Heart right ventricle (tissue), 16 donors: ENCODE measurements at regions not wholly inside any gene's neighbourhood (a gene's known extent, or its start where the extent isn't known, plus 50 kb on each side); places are given as distances from the start of the nearest gene placed in this dataset.

ENCODE experiments used
- ATAC-seq, 8 donors: fragments of 200-7000 bp; cut with Tn5 transposase; one replicate each; pipeline ENCODE4 v1.9.1; 2020; ENCODE audit warnings: mild to moderate bottlenecking in 8 of 8, moderate library complexity in 8 of 8, moderate number of reproducible peaks in 1 of 8
- DNase-seq, 2 donors: peaks; one replicate each; pipeline ENCODE4 v3.0.0-alpha.2; 2020
- H3K27ac ChIP-seq, 10 donors: fragments of 200-600 bp; sonication (generic) in 2 of 10; one replicate each; pipeline versions ENCODE4 v1.5.0 to v1.8.0; 2020 to 2022; ENCODE audit warnings: mild to moderate bottlenecking in 3 of 10
- H3K27me3 ChIP-seq, 7 donors: fragments of 200-600 bp; one replicate each; pipeline ENCODE4 v1.8.0; 2021 to 2022; ENCODE audit warnings: mild to moderate bottlenecking in 2 of 7
- H3K36me3 ChIP-seq, 9 donors: fragments of 200-600 bp; sonication (generic) in 1 of 9; one replicate each; pipeline versions ENCODE4 v1.5.0 to v1.8.0; 2020 to 2022; ENCODE audit warnings: mild to moderate bottlenecking in 2 of 9
- H3K4me1 ChIP-seq, 9 donors: fragments of 200-600 bp; sonication (generic) in 1 of 9; one replicate each; pipeline versions ENCODE4 v1.5.0 to v1.8.0; 2020 to 2022; ENCODE audit warnings: mild to moderate bottlenecking in 4 of 9
- H3K4me3 ChIP-seq, 10 donors: fragments of 200-600 bp; sonication (generic) in 2 of 10; one replicate each; pipeline versions ENCODE4 v1.5.0 to v1.8.0; 2020 to 2022; ENCODE audit warnings: mild to moderate bottlenecking in 7 of 10, moderate library complexity in 2 of 10
- H3K9me3 ChIP-seq, 11 donors: fragments of 200-600 bp in 10 of 11; sonication (generic) in 2 of 11; one replicate each; pipeline versions ENCODE4 v1.5.0 to v1.8.0; 2013 to 2022; ENCODE audit warnings: mild to moderate bottlenecking in 2 of 11, control low read depth in 1 of 11, moderate library complexity in 1 of 11
- WGBS, 2 donors: extraction: QIAGEN DNeasy Blood & Tissue Kit; methylation state at CpG; one replicate each; pipeline ENCODE4 v1.1.7; 2013; ENCODE audit warnings: inconsistent platforms in 1 of 2; 5-methylcytosine and 5-hydroxymethylcytosine counted together
- intact Hi-C, 10 donors: fragments of 100-400 bp; cut with DNase I; formaldehyde crosslinking; loops; one replicate each; pipeline versions ENCODE4 v1.11.1 to v1.14.2; 2022
- TF ChIP-seq, protein P1 (sequence below), 9 donors: fragments of 200-600 bp; sonication (generic) in 2 of 9; IDR thresholded peaks; one replicate each; pipeline versions ENCODE4 v1.5.0 to v1.8.0; 2021 to 2022; ENCODE audit warnings: antibody characterized with exemption in 9 of 9, mild to moderate bottlenecking in 5 of 9, moderate library complexity in 1 of 9
- donor health status: Arrhythmogenic right ventricular cardiomyopathy.
- donor health status: ischemic (EF 13 %, LVEDD 7.1; RV severe dilation, severe dysfunction).
- donor health status: healthy with polysubstance abuse.
- donor health status: DM: no; HTN: yes; CAD: no.
- donor health status: DM: no; HTN: no; CAD: no.
- donor health status: ischemic (EF 25% LVEDD 6.9; RV normal size, moderate dysfunction).
- donor health status: ischemic (EF 25% LVEDD 5.7; RV mildly dilated, moderate dysfunction).
- donor health status: healthy.
- donor health status: DM: yes; HTN: yes; CAD: no.
- donor health status: Ischemic cardiomyopathy.
- donor health status: ischemic (EF 35%, LVEDD 5.7; RV mildly dilated, moderate dysfunction).
- donor health status: nonischemic (EF 11% LVEDD 7.7; RV severe dilation, severe dysfunction).
- donor health status: DM: yes; HTN: yes; CAD: no.
- donor health status: PGD.
- donor health status: ischemic (EF 29% LVEDD 5.4; RV normal size, mild dysfunction).
- donor health status: nonischemic (EF 23%, LVEDD 6.1; RV moderate dilation, normal function).

DNA sequence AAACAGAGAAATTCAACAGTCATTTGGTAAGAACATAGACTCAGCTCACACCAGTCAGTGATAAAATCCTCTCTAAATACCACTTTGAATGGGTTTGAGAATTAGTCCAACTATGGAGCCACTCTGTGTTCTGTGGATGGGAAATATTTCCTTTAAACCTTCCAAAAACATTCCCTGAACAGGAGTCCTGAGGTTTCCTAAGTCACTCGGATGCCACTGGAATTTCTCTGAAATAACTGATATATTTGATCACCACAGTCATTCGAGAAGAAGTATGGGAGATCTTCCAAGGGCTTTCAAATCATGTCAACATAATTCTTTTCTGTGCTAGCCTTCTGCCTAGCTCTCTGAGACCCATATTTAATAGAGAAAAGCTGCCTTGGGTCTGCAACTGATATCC lies 958.6 kb downstream of the STIM2 start:
- 67 to 70% methylated on average over 2 of the region's 2 CpGs for WGBS, 2 donors
- Histone ChIP-seq H3K27me3 (no peaks in the 10 kb centered on the region), H3K36me3 (no peaks in the 10 kb centered on the region), H3K27ac (no peak overlapping the region), H3K4me3 (no peak overlapping the region), H3K9me3 (peaks cover 0 to 12% (median 0%) of the 10 kb centered on the region in 11 donors), H3K4me1 (no peaks in the 10 kb centered on the region)
- DNase-seq (no peak), ATAC-seq (no peak)
- intact Hi-C loops = no loop called here
- TF ChIP-seq, protein P1, sequence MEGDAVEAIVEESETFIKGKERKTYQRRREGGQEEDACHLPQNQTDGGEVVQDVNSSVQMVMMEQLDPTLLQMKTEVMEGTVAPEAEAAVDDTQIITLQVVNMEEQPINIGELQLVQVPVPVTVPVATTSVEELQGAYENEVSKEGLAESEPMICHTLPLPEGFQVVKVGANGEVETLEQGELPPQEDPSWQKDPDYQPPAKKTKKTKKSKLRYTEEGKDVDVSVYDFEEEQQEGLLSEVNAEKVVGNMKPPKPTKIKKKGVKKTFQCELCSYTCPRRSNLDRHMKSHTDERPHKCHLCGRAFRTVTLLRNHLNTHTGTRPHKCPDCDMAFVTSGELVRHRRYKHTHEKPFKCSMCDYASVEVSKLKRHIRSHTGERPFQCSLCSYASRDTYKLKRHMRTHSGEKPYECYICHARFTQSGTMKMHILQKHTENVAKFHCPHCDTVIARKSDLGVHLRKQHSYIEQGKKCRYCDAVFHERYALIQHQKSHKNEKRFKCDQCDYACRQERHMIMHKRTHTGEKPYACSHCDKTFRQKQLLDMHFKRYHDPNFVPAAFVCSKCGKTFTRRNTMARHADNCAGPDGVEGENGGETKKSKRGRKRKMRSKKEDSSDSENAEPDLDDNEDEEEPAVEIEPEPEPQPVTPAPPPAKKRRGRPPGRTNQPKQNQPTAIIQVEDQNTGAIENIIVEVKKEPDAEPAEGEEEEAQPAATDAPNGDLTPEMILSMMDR (IDR thresholded peaks at IDR 0.05) = no peak

DNA sequence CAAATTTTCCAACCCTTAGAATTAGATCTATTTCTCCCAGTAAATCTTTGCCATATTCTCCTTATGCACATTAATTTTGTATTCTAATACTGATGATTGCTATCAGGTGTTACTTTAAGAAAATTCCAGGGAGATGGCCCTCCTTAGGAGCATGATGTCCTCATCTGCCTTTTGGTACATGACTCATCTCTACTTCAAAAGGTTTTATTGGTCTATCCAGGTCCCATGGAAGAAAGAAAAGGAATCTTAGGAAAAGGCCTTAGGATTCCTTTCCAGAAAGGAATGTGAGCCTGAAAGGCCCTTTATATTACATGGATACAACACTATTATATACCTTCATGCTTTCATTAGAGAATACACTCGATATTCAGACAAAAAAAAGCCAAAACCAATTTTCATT lies 968.2 kb downstream of the STIM2 start:
- WGBS, 2 donors = 71 to 81% methylated on average over 1 of the region's 1 CpG
- Histone ChIP-seq H3K36me3 (no peaks in the 10 kb centered on the region), H3K4me3 (no peak overlapping the region), H3K4me1 (no peaks in the 10 kb centered on the region), H3K27me3 (no peaks in the 10 kb centered on the region), H3K9me3 (no peaks in the 10 kb centered on the region), H3K27ac (no peak overlapping the region)
- ATAC-seq (no peak), DNase-seq (no peak)
- intact Hi-C loops = no loop called here
- TF ChIP-seq, protein P1 (IDR thresholded peaks at IDR 0.05) = no peak

DNA sequence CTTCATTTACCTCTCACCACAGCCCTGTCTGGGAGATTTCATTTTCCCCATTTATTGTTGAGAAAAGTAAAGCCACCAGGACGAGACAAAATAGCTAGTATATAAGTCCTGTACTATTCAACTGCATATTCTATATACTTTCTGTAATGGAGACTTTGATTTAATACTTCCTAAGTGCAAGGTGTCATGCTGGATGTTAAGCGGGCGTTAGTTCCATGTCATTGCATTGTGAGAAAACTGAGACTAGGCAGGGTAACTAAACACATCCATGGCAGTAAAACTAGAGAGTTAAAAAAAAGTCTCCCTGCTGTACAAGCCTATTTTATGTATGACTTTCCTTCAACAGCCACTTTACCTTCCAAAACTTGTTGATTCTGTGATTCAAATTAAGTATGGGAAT lies 969.6 kb downstream of the STIM2 start:
- DNase-seq (no peak), ATAC-seq (no peak)
- Histone ChIP-seq H3K27ac (no peak overlapping the region), H3K27me3 (no peaks in the 10 kb centered on the region), H3K4me1 (no peaks in the 10 kb centered on the region), H3K36me3 (no peaks in the 10 kb centered on the region), H3K4me3 (no peak overlapping the region), H3K9me3 (peaks cover 0 to 6% (median 0%) of the 10 kb centered on the region in 11 donors)
- TF ChIP-seq, protein P1 (IDR thresholded peaks at IDR 0.05) = no peak
- 80 to 86% methylated on average over 3 of the region's 3 CpGs for WGBS, 2 donors
- intact Hi-C loops = no loop called here

DNA sequence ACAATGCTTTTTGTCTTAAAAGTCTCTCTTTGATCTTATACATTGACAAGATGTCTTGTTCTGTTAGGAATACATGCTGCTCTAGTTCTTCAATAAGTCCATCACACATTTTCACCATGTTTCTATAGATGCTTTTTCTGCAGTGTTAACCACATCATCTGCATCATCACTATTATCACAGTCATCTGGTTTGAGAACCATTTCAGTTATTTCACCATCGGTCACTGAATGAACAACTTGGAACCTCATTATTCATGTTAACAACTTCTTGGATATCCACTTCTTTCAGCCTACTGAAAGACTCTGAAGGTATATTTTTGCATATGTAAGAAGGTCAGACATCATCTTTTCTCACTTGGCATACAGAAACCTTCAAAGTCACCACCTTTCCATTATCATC lies 975.2 kb downstream of the STIM2 start:
- intact Hi-C loops = no loop called here
- Histone ChIP-seq H3K9me3 (peaks cover 0 to 13% (median 0%) of the 10 kb centered on the region in 11 donors), H3K27ac (no peak overlapping the region), H3K36me3 (no peaks in the 10 kb centered on the region), H3K4me3 (no peak overlapping the region), H3K4me1 (no peaks in the 10 kb centered on the region), H3K27me3 (no peaks in the 10 kb centered on the region)
- DNase-seq (no peak), ATAC-seq (no peak)
- WGBS, 2 donors = 82 to 91% methylated on average over 1 of the region's 1 CpG
- TF ChIP-seq, protein P1 (IDR thresholded peaks at IDR 0.05) = no peak

DNA sequence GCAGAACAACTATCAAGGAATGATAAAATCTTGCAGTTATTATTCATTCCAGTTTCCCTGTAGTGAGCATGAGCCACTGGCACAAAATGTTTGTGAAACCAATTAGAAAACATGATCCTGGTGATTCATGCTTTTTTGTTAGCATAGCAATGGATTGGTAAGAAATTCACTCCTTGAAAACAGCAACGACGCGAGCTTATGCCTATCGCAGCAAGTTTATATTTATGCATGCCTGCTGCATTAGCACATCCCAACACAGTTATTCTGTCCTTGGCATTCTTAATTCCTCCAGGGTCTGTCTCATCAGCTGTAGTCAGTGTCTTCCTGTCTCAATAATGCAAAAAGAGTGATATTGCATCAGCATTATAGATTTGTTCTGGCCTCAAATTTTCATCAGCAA lies 975.9 kb downstream of the STIM2 start:
- TF ChIP-seq, protein P1 (IDR thresholded peaks at IDR 0.05) = no peak
- H3K4me3 ChIP-seq = no peak overlapping the region
- H3K36me3 ChIP-seq = no peaks in the 10 kb centered on the region
- no peak overlapping the region for H3K27ac ChIP-seq
- ATAC-seq (no peak), DNase-seq (no peak)
- peaks cover 0 to 13% (median 0%) of the 10 kb centered on the region in 11 donors for H3K9me3 ChIP-seq
- no peaks in the 10 kb centered on the region for H3K27me3 ChIP-seq
- WGBS, 2 donors = 94% methylated on average over 4 of the region's 4 CpGs
- intact Hi-C loops = no loop called here
- H3K4me1 ChIP-seq = no peaks in the 10 kb centered on the region
